IPS-15b (cell line): ENCODE measurements at regions not wholly inside any gene's neighbourhood (a gene's known extent, or its start where the extent isn't known, plus 50 kb on each side); places are given as distances from the start of the nearest gene placed in this dataset.

Experiments
- H3K27me3 ChIP-seq: one replicate; pipeline ENCODE4 v1.6.1; 2013; ENCODE audit warnings: low read length; ENCODE audit not compliant: control insufficient read depth, insufficient read depth
- H3K36me3 ChIP-seq: one replicate; pipeline ENCODE4 v1.6.1; 2013; ENCODE audit warnings: low read length; ENCODE audit not compliant: control insufficient read depth, insufficient read depth
- H3K4me1 ChIP-seq: one replicate; pipeline ENCODE4 v1.6.1; 2013; ENCODE audit warnings: mild to moderate bottlenecking, low read length; ENCODE audit not compliant: control insufficient read depth, insufficient read depth
- H3K4me3 ChIP-seq: one replicate; pipeline ENCODE4 v1.5.1; 2013; ENCODE audit warnings: low read depth, low read length
- H3K9ac ChIP-seq: one replicate; pipeline ENCODE4 v1.6.1; 2013; ENCODE audit warnings: low read depth, mild to moderate bottlenecking, low read length
- H3K9me3 ChIP-seq: one replicate; pipeline ENCODE4 v1.6.1; 2013; ENCODE audit warnings: mild to moderate bottlenecking, low read length; ENCODE audit not compliant: control insufficient read depth, insufficient read depth

- Histone ChIP-seq H3K4me1 (peaks cover 4% of the 10 kb centered on the region), H3K9ac (no peak overlapping the region), H3K36me3 (no peaks in the 10 kb centered on the region), H3K4me3 (no peak overlapping the region), H3K9me3 (peaks cover 9% of the 10 kb centered on the region), H3K27me3 (no peaks in the 10 kb centered on the region)
Measured at GRCh38 chr1:29861446-29861845, 625.1 kb downstream of the PTPRU start.

GRCh38 chr1:29860681-29861080 lies 624.4 kb downstream of the PTPRU start:
- Histone ChIP-seq H3K4me3 (no peak overlapping the region), H3K27me3 (no peaks in the 10 kb centered on the region), H3K36me3 (no peaks in the 10 kb centered on the region), H3K4me1 (no peaks in the 10 kb centered on the region), H3K9me3 (peaks cover 9% of the 10 kb centered on the region), H3K9ac (no peak overlapping the region)

GRCh38 chr1:29860056-29860455 lies 623.7 kb downstream of the PTPRU start:
- Histone ChIP-seq H3K4me3 (no peak overlapping the region), H3K9me3 (peaks cover 9% of the 10 kb centered on the region), H3K9ac (no peak overlapping the region), H3K27me3 (no peaks in the 10 kb centered on the region), H3K4me1 (no peaks in the 10 kb centered on the region), H3K36me3 (no peaks in the 10 kb centered on the region)

- Histone ChIP-seq H3K9me3 (peaks cover 9% of the 10 kb centered on the region), H3K9ac (no peak overlapping the region), H3K4me3 (no peak overlapping the region), H3K36me3 (no peaks in the 10 kb centered on the region), H3K4me1 (no peaks in the 10 kb centered on the region), H3K27me3 (no peaks in the 10 kb centered on the region)
Measured at GRCh38 chr1:29859126-29859525, 622.8 kb downstream of the PTPRU start.

GRCh38 chr1:29858646-29859045 lies 622.3 kb downstream of the PTPRU start:
- H3K4me1 ChIP-seq: no peaks in the 10 kb centered on the region
- no peaks in the 10 kb centered on the region for H3K27me3 ChIP-seq
- no peak overlapping the region for H3K9ac ChIP-seq
- peaks cover 9% of the 10 kb centered on the region for H3K9me3 ChIP-seq
- no peak overlapping the region for H3K4me3 ChIP-seq
- no peaks in the 10 kb centered on the region for H3K36me3 ChIP-seq

- no peak overlapping the region for H3K9ac ChIP-seq
- H3K27me3 ChIP-seq: no peaks in the 10 kb centered on the region
- H3K4me3 ChIP-seq: no peak overlapping the region
- no peaks in the 10 kb centered on the region for H3K36me3 ChIP-seq
- H3K9me3 ChIP-seq: peaks cover 8% of the 10 kb centered on the region
- H3K4me1 ChIP-seq: no peaks in the 10 kb centered on the region
Measured at GRCh38 chr1:29856340-29857114, 620.2 kb downstream of the PTPRU start.

GRCh38 chr1:29855561-29856160 lies 619.3 kb downstream of the PTPRU start:
- no peaks in the 10 kb centered on the region for H3K9me3 ChIP-seq
- no peak overlapping the region for H3K9ac ChIP-seq
- no peak overlapping the region for H3K4me3 ChIP-seq
- H3K27me3 ChIP-seq: no peaks in the 10 kb centered on the region
- H3K4me1 ChIP-seq: no peaks in the 10 kb centered on the region
- H3K36me3 ChIP-seq: no peaks in the 10 kb centered on the region

GRCh38 chr1:29854700-29855276 lies 618.5 kb downstream of the PTPRU start:
- no peaks in the 10 kb centered on the region for H3K4me1 ChIP-seq
- H3K36me3 ChIP-seq: no peaks in the 10 kb centered on the region
- H3K27me3 ChIP-seq: no peaks in the 10 kb centered on the region
- H3K4me3 ChIP-seq: no peak overlapping the region
- no peaks in the 10 kb centered on the region for H3K9me3 ChIP-seq
- no peak overlapping the region for H3K9ac ChIP-seq

- Histone ChIP-seq H3K27me3 (no peaks in the 10 kb centered on the region), H3K9me3 (no peaks in the 10 kb centered on the region), H3K36me3 (no peaks in the 10 kb centered on the region), H3K4me3 (no peak overlapping the region), H3K9ac (no peak overlapping the region), H3K4me1 (no peaks in the 10 kb centered on the region)
Measured at GRCh38 chr1:29853716-29854330, 617.5 kb downstream of the PTPRU start.

- Histone ChIP-seq H3K9ac (no peak overlapping the region), H3K4me3 (no peak overlapping the region), H3K27me3 (no peaks in the 10 kb centered on the region), H3K4me1 (no peaks in the 10 kb centered on the region), H3K36me3 (no peaks in the 10 kb centered on the region), H3K9me3 (no peaks in the 10 kb centered on the region)
Measured at GRCh38 chr1:29852248-29852647, 615.9 kb downstream of the PTPRU start.

- H3K9me3 ChIP-seq: no peaks in the 10 kb centered on the region
- no peaks in the 10 kb centered on the region for H3K27me3 ChIP-seq
- no peaks in the 10 kb centered on the region for H3K36me3 ChIP-seq
- H3K4me1 ChIP-seq: no peaks in the 10 kb centered on the region
- H3K4me3 ChIP-seq: no peak overlapping the region
- no peak overlapping the region for H3K9ac ChIP-seq
Measured at GRCh38 chr1:29851691-29852090, 615.4 kb downstream of the PTPRU start.
